GM18858 (cell line): ENCODE measurements at regions not wholly inside any gene's neighbourhood (a gene's known extent, or its start where the extent isn't known, plus 50 kb on each side); places are given as distances from the start of the nearest gene placed in this dataset.
"Not testable (repeated sequence)": the region's sequence is repeated elsewhere in the genome, so short reads cannot be mapped to it uniquely, and the experiment has no call there.

ENCODE experiments used
- ATAC-seq: cut with Tn5 transposase; IDR thresholded peaks from one replicate; pipeline ENCODE4 v1.9.1; 2021; ENCODE audit not compliant: unreplicated experiment

- ATAC-seq = no peak
These were observed 333.9 kb downstream of the SRGAP2C start for GRCh38 chr1:121518726-121519041.

- no peak for ATAC-seq
These were observed 334.4 kb downstream of the SRGAP2C start for GRCh38 chr1:121519042-121519755.

GRCh38 chr1:121519756-121520286 is 335.0 kb downstream of the SRGAP2C start:
- not testable (repeated sequence) for ATAC-seq

- ATAC-seq = no peak
These were observed 337.4 kb downstream of the SRGAP2C start for GRCh38 chr1:121522061-121522759.

- not testable (repeated sequence) for ATAC-seq
These were observed 338.3 kb downstream of the SRGAP2C start for GRCh38 chr1:121523112-121523511.

GRCh38 chr1:121525355-121525754 is 340.6 kb downstream of the SRGAP2C start:
- no peak for ATAC-seq

- ATAC-seq = not testable (repeated sequence)
These were observed 344.2 kb downstream of the SRGAP2C start for GRCh38 chr1:121528958-121529357.

GRCh38 chr1:121530026-121530425 is 345.3 kb downstream of the SRGAP2C start:
- ATAC-seq = not testable (repeated sequence)

GRCh38 chr1:121531747-121532146 is 347.0 kb downstream of the SRGAP2C start:
- not testable (repeated sequence) for ATAC-seq

- ATAC-seq = not testable (repeated sequence)
These were observed 353.4 kb downstream of the SRGAP2C start for GRCh38 chr1:121538148-121538547.

GRCh38 chr1:121538943-121539575 is 354.3 kb downstream of the SRGAP2C start:
- no peak for ATAC-seq

- not testable (repeated sequence) for ATAC-seq
These were observed 359.2 kb downstream of the SRGAP2C start for GRCh38 chr1:121543988-121544387.

- no peak for ATAC-seq
These were observed 359.7 kb downstream of the SRGAP2C start for GRCh38 chr1:121544500-121544899.

GRCh38 chr1:121545899-121546298 is 361.1 kb downstream of the SRGAP2C start:
- ATAC-seq = not testable (repeated sequence)

- no peak for ATAC-seq
These were observed 362.2 kb downstream of the SRGAP2C start for GRCh38 chr1:121546830-121547591.

GRCh38 chr1:121547726-121548125 is 363.0 kb downstream of the SRGAP2C start:
- not testable (repeated sequence) for ATAC-seq

- not testable (repeated sequence) for ATAC-seq
These were observed 366.0 kb downstream of the SRGAP2C start for GRCh38 chr1:121550817-121551216.

GRCh38 chr1:121551491-121551890 is 366.7 kb downstream of the SRGAP2C start:
- ATAC-seq = not testable (repeated sequence)

- not testable (repeated sequence) for ATAC-seq
These were observed 371.8 kb downstream of the SRGAP2C start for GRCh38 chr1:121556560-121556959.

- ATAC-seq = not testable (repeated sequence)
These were observed 373.3 kb downstream of the SRGAP2C start for GRCh38 chr1:121558034-121558433.

- ATAC-seq = no peak
These were observed 373.7 kb downstream of the SRGAP2C start for GRCh38 chr1:121558514-121558913.
